DMS79 treated with DMSO at 0.1 percent for 48 hours (cell line): ENCODE measurements at regions not wholly inside any gene's neighbourhood (a gene's known extent, or its start where the extent isn't known, plus 50 kb on each side); places are given as distances from the start of the nearest gene placed in this dataset.
"Not testable (repeated sequence)": the region's sequence is repeated elsewhere in the genome, so short reads cannot be mapped to it uniquely, and the experiment has no call there.

ENCODE experiments used
- DNase-seq: peaks from one replicate; lab custom pipeline; 2025; lab: John Stamatoyannopoulos, UW

GRCh38 chr15:98524838-98525660, 123.3 kb upstream of the IGF1R start:
- no peak for DNase-seq

- no peak for DNase-seq
Observed at GRCh38 chr15:98525661-98526001, 122.7 kb upstream of the IGF1R start.

- no peak for DNase-seq
Observed at GRCh38 chr15:98526094-98526493, 122.2 kb upstream of the IGF1R start.

GRCh38 chr15:98528046-98528725, 120.2 kb upstream of the IGF1R start:
- DNase-seq: no peak

DNA sequence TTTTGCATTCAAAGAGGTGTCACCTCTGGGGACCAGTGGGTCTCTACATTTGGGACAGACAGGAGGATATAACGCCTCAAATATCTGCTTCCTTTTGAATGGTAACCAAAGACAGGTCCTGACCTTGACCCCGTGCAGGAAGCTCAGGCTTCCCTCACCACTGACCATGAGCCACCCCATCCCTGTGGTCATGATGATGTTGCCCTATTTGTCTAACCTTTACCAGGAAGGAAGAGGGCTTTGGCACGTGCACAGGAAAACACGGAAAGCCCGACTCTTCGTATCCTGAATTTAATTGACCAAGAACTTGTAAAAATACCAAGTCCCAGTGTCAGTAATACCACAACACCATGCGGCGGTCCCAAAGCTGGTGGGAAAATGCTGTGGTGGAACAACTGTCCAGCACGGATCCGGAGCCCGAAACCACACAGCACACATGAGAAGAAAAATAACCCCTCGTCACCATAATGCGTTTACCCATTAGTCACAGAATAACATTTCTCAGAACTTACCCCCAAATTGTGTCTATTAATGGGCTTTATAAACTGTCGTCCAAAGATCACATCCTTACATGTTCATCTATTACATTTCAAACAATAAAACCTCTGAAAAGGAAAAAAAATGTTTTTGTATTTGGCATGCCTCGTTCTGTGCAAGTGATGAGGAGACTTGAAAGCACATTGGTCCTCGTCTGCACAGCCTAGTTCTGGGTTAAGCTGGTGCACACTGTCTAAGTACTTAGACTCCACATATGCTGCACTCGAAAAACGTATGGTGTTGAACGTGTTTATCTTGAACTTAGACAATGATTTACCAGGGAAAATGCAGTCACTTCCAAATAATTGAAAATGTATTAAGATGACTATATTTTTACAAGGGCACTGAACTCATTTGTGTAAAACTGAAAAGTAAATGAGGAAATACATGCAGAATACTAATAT, 118.9 kb upstream of the IGF1R start:
- no peak for DNase-seq

DNA sequence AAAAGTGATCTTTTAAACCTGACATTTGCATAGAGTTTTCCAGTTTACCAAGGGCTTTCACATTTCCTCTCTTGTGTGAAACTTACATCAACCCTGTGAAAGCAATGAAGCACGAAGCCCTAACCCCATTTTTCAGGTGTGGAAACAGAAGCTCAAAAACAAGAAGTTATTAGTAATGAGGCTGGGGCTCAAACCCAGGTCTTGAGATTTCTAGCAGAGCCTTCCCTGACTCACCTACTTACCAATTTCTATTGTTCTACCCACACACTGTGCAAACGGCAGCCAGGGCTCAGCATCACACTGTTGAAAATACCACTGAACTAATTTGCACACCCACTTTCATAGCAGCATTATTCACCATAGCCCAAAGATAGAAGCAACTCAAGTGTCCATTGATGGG, 117.8 kb upstream of the IGF1R start:
- DNase-seq: no peak

DNA sequence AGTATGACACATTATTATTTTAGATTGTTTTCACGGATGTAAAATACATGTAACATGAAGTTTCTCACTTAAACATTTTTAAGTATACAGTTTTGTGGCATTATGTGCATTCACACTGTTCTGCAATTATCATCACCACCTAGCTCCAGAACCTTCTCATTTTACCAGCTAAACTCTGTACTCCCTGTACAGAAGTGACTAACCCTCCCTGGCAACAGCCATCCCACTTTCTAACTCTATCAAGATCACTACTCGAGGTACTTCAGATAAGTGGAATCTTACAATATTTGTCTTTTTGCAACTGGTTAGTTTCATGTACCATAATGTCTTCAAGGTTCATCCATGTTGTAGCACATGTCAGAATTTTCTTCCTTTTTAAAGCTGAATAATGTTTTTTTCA, 116.3 kb upstream of the IGF1R start:
- no peak for DNase-seq

DNA sequence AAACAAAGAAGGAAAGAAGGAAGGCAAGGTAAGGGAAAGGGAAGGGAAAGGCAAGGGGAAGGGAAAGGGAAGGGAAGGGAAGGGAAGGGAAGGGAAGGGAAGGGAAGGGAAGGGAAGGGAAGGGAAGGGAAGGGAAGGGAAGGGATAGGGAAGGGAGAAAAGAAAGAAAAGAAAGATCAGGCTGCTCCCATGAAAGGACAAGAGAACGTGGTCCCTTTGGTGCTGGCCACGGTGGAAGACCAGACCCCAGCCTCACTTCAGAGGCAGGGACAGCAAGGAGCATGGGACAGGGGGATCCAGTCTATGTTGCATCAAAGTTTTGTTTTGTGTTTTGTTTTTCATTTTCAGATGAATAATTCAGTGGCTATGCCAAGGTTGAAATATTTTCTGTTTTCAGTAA, 111.4 kb upstream of the IGF1R start:
- no peak for DNase-seq

GRCh38 chr15:98537516-98538060, 110.8 kb upstream of the IGF1R start:
- no peak for DNase-seq

DNA sequence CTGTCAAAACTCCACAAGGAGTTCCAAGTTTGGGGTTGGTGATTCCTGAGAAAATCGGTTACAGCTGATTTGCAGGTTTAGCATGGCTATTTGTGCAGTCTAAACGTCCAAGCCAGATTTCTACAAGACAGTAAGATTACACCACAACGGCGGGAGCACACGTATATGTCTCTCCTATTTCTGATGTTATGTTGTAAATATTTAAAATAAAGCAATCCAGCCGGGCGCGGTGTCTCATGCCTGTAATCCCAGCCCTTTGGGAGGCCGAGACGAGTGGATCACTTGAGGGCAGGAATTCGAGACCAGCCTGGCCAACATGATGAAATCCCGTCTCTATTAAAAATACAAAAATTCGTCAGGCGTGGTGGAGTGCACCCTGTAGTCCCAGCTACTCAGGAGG, 106.8 kb upstream of the IGF1R start:
- no peak for DNase-seq

GRCh38 chr15:98543237-98543636, 105.1 kb upstream of the IGF1R start:
- no peak for DNase-seq

DNA sequence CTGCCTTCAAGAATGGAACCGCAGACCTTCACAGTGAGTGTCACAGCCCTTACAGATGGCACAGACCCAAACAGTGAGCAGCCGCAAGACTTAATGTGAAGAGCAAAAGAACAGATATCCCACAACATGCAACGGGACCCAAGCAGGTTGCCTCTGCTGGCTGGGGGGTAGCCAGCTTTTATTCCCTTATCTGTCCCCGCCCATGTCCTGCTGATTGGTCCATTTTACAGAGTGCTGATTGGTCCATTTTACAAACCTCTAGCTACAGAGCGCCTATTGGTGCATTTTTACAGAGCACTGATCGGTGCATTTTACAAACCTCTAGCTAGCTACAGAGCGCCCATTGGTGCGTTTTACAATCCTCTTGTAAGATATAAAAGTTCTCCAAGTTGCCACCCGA, 102.0 kb upstream of the IGF1R start:
- no peak for DNase-seq

DNA sequence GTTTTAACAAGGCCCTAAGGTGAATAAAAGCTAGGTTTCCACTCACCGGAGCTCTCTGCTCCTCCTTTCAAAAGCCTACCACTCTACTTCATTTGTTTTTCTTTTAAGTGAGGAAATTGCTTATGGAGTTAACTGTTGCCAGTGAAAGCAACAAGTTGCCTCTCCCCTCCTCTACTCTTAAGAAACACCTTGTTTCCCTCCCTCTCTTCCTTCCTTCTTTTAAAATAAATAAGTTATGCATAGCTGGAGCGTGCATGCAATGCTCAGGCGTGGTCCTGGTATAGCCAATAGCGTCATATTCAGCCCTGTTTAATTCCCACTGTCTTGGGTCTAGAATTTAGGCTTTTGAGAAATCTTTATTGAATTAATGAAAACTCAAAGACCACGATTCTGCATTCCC, 101.1 kb upstream of the IGF1R start:
- DNase-seq: no peak

DNA sequence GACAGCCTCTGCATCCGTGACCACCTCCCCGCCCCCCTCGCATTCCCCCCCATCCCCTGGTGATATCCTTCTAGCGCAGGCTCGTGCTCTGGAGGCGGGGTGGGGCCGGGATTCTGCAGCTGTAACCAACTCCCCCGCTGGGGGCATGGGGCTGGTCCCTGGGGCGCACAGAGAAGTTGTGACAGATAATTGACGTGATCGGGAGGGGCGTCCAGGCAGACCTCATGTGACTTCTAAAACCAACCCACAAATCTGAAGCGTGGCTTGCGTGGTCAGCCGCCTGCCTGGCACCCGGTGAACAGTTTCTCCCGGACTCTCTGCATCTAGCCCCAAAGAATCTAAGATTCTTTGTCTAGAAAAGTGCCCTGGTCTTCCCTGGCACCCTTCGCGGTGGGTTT, 100.6 kb upstream of the IGF1R start:
- DNase-seq: no peak

DNA sequence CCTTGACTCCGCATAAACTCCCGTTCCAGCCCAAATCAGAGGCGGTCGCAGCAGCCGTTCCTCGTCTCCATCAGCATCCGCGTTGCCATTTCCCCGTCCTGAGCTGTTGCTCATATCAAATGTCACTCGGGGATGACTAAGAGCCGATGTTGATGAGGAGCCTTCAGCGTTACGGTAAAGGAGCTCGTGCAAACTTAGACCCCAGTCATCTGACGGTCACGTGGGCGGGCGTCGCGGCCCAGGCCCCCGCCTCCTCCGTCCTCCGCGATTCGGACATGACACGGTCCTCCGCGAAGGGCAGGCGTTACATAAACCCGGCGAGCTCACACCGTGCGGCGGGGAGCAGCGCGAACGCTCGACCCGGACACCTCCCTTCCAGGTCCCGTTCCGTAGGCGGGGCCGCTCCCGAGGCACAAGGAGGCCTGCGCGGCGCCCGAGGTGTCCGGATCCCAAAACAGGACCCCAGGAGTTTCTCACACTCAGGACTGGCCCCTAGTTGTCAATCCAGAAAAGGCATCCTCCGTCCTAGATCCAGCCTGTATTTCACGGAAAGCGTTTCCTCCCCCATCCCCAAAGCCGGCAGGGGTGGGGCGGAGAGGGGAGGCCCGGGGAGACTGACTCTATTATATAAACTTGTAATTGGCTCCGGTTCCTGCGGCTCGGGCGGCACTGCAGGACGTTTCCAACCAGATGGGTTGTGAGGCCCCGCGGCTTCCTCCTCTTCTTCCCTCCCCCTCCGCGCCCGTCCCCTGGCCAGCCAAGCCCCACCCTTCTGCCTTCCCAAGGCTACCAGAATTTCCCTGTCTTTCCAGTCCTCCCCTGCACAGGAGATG, 100.0 kb upstream of the IGF1R start:
- DNase-seq: no peak

- DNase-seq: no peak
Observed at GRCh38 chr15:98549003-98549402, 99.3 kb upstream of the IGF1R start.

DNA sequence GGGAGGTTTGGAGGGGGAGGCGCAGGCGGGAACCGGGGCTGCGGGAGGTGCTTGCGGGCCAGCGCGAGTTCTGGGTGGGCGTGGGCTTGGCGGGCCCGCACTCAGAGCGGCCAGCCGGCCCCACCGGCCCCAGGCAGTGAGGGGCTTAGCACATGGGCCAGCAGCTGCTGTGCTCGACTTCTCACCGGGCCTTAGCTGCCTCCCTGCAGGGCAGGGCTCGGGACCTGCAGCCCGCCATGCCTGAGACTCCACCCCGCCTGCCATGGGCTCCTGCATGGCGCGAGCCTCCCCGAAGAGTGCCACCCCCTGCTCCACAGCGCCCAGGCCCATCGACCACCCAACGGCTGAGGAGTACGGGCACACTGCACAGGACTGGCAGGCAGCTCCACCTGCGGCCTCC, 98.6 kb upstream of the IGF1R start:
- no peak for DNase-seq

DNA sequence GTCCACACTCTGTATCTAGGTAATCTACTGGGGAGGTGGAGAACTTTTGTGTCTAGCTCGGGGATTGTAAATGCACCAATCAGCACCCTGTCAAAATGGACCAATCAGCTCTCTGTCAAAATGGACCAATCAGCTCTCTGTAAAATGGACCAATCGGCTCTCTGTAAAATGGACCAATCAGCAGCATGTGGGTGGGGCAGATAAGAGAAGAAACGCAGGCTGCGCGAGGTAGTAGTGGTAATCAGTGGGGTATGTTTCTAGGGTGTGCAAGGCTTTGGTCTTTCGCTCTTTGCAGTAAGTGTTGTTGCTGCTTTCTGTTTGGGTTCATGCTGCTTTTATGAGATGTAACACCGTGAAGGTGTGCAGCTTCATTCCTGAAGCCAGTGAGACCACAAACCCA, 98.0 kb upstream of the IGF1R start:
- not testable (repeated sequence) for DNase-seq

GRCh38 chr15:98551936-98552562, 96.3 kb upstream of the IGF1R start:
- DNase-seq: no peak

GRCh38 chr15:98554272-98555172, 93.8 kb upstream of the IGF1R start:
- no peak for DNase-seq
